HG03520 (cell line): ENCODE measurements at regions not wholly inside any gene's neighbourhood (a gene's known extent, or its start where the extent isn't known, plus 50 kb on each side); places are given as distances from the start of the nearest gene placed in this dataset.
"Not testable (repeated sequence)": the region's sequence is repeated elsewhere in the genome, so short reads cannot be mapped to it uniquely, and the experiment has no call there.

ENCODE experiments used
- ATAC-seq: cut with Tn5 transposase; IDR thresholded peaks from one replicate; pipeline ENCODE4 v1.9.1; 2021; ENCODE audit warnings: mild to moderate bottlenecking, moderate library complexity; ENCODE audit not compliant: unreplicated experiment

- no peak for ATAC-seq
Measured at GRCh38 chr5:89320421-89321277, 437.7 kb upstream of the MEF2C start.

GRCh38 chr5:89317838-89318237, 434.9 kb upstream of the MEF2C start:
- not testable (repeated sequence) for ATAC-seq

GRCh38 chr5:89315286-89316100, 432.5 kb upstream of the MEF2C start:
- no peak for ATAC-seq

- ATAC-seq: peak; percentile 97
Measured at GRCh38 chr5:89313804-89314588, 431.0 kb upstream of the MEF2C start.

GRCh38 chr5:89313044-89313443, 430.1 kb upstream of the MEF2C start:
- no peak for ATAC-seq

GRCh38 chr5:89309268-89309667, 426.3 kb upstream of the MEF2C start:
- no peak for ATAC-seq

- ATAC-seq: peak; percentile 84
Measured at GRCh38 chr5:89308606-89309040, 425.6 kb upstream of the MEF2C start.

GRCh38 chr5:89307972-89308371, 425.0 kb upstream of the MEF2C start:
- no peak for ATAC-seq

- ATAC-seq: not testable (repeated sequence)
Measured at GRCh38 chr5:89307141-89307540, 424.2 kb upstream of the MEF2C start.

GRCh38 chr5:89303033-89303480, 420.1 kb upstream of the MEF2C start:
- ATAC-seq: peak; percentile 67

- ATAC-seq: no peak
Measured at GRCh38 chr5:89302102-89302891, 419.3 kb upstream of the MEF2C start.

GRCh38 chr5:89301321-89302025, 418.5 kb upstream of the MEF2C start:
- ATAC-seq: peak; percentile 71

GRCh38 chr5:89300426-89300970, 417.5 kb upstream of the MEF2C start:
- no peak for ATAC-seq

GRCh38 chr5:89299998-89300397, 417.0 kb upstream of the MEF2C start:
- ATAC-seq: no peak

GRCh38 chr5:89297066-89297465, 414.1 kb upstream of the MEF2C start:
- ATAC-seq: no peak

GRCh38 chr5:89293810-89294209, 410.8 kb upstream of the MEF2C start:
- ATAC-seq: no peak

GRCh38 chr5:89292487-89292886, 409.5 kb upstream of the MEF2C start:
- no peak for ATAC-seq

GRCh38 chr5:89289604-89290003, 406.6 kb upstream of the MEF2C start:
- ATAC-seq: no peak

- no peak for ATAC-seq
Measured at GRCh38 chr5:89287964-89288363, 405.0 kb upstream of the MEF2C start.
